ENCODE measurements at regions not wholly inside any gene's neighbourhood (a gene's known extent, or its start where the extent isn't known, plus 50 kb on each side); places are given as distances from the start of the nearest gene placed in this dataset.

GRCh38 chr9:17894501-17895160, 315.8 kb downstream of the SH3GL2 start:
- DNase-seq: peak in 1 of 3 experiments; percentile 17

DNA sequence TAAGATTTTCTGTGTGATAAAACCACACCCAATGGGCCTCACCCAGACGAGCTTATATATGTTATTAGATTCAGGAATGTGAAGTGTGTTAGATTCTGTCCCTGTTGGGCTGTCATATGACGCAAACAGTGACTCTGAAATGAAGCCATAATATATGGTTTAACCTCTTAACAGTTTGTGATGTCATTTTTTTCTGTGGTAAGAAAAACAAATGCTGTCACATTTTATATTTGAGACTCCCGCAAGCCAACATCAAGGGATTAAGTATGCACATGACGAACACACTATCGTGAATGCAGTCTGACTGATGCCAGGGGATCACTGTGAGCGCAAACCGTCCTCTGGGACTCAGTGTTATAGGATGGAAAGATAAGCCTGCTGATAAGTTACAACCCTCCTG, 321.7 kb downstream of the SH3GL2 start:
- no peak for DNase-seq

GRCh38 chr9:17905366-17905765, 326.5 kb downstream of the SH3GL2 start:
- no peak for DNase-seq

DNA sequence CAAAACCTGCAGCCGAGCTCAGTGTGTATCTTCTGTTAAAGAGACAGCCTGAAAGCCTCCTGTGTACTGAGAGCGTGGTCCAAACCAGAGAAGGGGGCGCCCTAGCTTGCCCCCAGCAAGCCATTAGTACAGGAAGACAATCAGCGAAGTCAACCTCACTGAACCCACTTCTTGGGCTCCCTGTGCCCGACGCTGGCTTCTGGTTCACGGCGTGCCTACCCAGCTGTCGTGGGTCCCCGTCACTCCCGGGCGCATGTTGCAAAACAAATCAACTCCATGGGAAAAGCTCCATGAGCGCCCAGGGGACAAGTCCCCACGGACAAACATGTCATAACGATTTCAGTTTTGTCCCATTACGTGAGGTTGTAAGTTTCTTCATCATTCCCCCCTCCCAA, 326.9 kb downstream of the SH3GL2 start:
- no peak for DNase-seq

GRCh38 chr9:17906176-17906840, 327.4 kb downstream of the SH3GL2 start:
- peak in 2 of 3 experiments; percentile 61 to 64 for DNase-seq

GRCh38 chr9:17906841-17907778, 328.2 kb downstream of the SH3GL2 start:
- DNase-seq: peak in 1 of 3 experiments; percentile 50

DNA sequence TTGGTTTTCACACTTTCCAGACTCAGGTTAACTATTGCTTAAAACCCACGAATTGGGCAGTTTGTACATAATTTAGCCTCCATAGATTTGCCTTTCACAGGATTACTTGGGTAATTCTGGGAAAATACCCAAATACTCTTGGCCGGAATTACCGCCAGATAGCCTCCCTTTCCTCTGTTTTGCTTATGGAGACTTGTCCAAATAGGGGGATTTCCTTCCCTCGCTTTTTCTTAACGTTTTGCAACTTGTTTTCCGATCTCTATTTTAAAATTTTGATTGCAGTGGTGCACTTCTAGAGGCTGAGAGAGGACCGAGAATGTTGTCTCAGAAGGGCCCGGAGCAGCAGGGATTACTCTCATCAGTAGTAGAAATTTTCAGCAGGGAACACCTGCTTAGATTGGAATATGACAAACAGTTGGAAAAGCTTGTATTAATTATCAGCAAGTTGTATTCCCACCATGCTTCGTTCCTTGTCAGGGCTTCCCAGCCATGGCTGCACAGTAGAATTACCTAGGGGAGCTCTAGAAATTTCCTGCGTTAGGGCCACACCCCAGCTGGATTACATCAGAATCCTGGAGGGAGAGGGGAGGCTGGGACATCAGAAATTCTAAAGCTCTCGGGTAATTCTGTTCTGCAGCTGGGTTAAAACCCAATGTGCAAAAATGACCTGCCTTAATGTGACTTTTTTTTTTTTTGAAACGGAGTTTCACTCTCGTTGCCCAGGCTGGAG, 329.1 kb downstream of the SH3GL2 start:
- DNase-seq: no peak

GRCh38 chr9:17926246-17926645, 347.4 kb downstream of the SH3GL2 start:
- no peak for DNase-seq

DNA sequence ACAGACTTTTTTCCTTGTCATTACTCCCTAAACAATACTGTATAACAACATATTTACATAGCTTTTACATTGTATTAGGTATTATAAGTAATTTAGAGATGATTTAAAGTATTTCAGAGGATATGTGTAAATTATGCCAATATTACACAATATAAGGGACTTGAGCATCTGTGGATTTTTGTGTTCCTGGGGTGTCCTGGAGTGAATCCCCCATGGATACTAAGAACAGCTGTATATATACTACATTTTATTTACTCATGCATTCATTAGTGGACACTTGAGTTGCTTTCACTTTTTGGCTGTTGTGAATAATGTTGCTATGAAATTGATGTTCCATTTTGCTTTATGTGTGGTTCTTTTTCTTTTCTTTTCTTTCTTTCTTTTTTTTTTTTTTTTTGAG, 348.8 kb downstream of the SH3GL2 start:
- no peak for DNase-seq

GRCh38 chr9:17928228-17928627, 349.4 kb downstream of the SH3GL2 start:
- DNase-seq: no peak

GRCh38 chr9:17928768-17929167, 349.9 kb downstream of the SH3GL2 start:
- no peak for DNase-seq

GRCh38 chr9:17929506-17929905, 350.6 kb downstream of the SH3GL2 start:
- DNase-seq: no peak

GRCh38 chr9:17930071-17930470, 351.2 kb downstream of the SH3GL2 start:
- no peak for DNase-seq

DNA sequence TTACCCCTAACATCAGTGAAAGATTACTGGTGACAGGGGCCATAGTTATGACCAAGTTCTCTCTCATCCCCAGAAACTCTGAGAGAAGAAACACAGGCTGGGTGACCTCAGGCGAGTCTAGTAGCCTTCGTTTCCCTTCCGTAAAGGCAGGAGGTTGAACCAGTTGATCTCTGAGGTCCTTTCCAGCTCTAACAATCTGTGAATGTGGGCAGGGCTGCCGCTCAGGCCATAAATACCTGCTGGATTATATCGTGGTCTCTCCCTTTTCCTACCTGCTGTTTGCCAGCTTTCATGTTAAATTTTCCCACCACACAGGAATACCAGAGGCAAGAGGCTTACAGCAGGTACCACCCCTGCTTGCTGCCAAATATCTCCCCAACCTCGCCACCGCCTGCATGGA, 357.5 kb downstream of the SH3GL2 start:
- DNase-seq: no peak

DNA sequence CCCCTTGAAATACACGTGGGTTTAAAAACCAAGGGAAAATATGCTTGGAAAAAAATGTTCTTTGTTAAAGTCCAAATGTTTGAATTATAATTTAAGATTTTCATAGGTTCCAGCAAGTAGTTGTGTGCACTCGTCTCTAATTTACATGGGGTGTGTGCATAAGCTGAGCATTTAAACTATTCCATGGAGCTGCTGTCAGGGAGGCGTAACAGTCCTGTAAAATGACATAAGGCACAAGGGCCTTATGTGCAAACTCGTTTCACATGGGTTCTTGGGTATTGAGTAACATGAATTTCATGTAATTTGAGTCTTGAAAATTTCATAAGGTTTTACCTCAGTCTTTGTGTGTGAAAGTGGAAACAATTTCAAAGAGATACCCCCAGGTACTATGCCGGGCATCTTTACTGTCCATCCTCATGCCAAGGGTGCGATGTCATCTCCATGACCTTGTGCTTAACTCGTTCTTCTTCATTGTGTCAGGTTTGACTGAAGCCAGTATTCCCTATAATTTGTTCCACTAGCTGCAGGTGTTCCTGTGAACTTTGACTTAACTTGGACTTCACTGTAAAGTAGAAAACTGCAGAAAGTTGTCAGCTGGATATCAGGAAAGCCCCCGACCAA, 359.3 kb downstream of the SH3GL2 start:
- DNase-seq: no peak

GRCh38 chr9:17942498-17942897, 363.6 kb downstream of the SH3GL2 start:
- peak; percentile 1 to 68 (median 33) for DNase-seq

DNA sequence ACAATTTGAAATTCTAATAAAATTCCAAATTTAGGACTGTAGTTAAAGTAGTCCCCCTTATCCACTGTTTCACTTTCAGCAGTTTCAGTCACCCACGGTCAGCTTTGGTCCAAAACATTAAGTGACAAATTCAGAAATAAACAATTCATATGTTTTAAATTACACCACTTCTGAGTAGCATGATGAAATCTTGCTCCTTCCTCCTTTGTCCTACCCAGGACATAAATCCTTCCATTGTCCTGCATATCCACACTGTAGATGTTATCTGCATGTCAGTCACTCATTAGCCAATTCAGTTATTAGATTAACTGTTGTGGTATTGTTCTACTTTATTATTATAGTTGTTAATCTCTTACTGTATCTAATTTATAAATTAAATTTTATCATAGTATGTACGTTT, 376.5 kb downstream of the SH3GL2 start:
- DNase-seq: no peak

- no peak for DNase-seq
Measured at GRCh38 chr9:17958363-17958762, 379.5 kb downstream of the SH3GL2 start.

DNA sequence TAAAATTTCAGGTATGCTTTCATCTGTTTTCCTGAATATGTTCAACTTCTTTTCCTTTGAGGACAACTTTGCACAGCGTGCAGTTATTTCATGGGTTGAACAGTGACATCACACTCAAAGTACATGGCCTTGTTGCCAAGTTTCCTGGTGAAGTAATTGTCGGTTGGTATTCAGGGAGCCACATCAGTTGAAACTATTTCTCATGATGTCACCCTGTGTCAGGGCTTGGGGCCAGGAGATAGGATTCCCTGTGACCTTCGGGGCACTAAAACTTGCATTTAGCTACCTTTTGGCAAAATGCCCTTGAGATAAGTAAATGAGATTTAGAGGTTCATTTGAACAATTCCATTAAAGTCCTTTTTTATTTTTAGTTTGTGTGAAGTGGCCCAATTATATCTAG, 383.9 kb downstream of the SH3GL2 start:
- DNase-seq: no peak

- DNase-seq: no peak
Measured at GRCh38 chr9:17963498-17963897, 384.6 kb downstream of the SH3GL2 start.

GRCh38 chr9:17967731-17968130, 388.9 kb downstream of the SH3GL2 start:
- no peak for DNase-seq

GRCh38 chr9:17969232-17969631, 390.4 kb downstream of the SH3GL2 start:
- DNase-seq: no peak
